Left ventricle myocardium inferior (tissue), 1 donor: ENCODE measurements at regions not wholly inside any gene's neighbourhood (a gene's known extent, or its start where the extent isn't known, plus 50 kb on each side); places are given as distances from the start of the nearest gene placed in this dataset.

Source experiments
- DNase-seq: peaks from one replicate; pipeline ENCODE4 v3.0.0-alpha.2; 2020
- H3K27ac ChIP-seq: fragments of 200-600 bp; replicated peaks from 2 replicates; pipeline ENCODE4 v1.8.0; 2021
- H3K27me3 ChIP-seq: fragments of 200-600 bp; 2 replicates; pipeline ENCODE4 v1.8.0; 2021; ENCODE audit warnings: low read depth
- H3K36me3 ChIP-seq: fragments of 200-600 bp; 2 replicates; pipeline ENCODE4 v1.8.0; 2021
- H3K4me1 ChIP-seq: fragments of 200-600 bp; 2 replicates; pipeline ENCODE4 v1.8.0; 2021
- H3K4me3 ChIP-seq: fragments of 200-600 bp; 2 replicates; pipeline ENCODE4 v1.8.0; 2021; ENCODE audit warnings: mild to moderate bottlenecking, moderate library complexity
- H3K9me3 ChIP-seq: fragments of 200-600 bp; replicated peaks from 2 replicates; pipeline ENCODE4 v1.8.0; 2021
- intact Hi-C: fragments of 100-400 bp; cut with micrococcal nuclease; formaldehyde crosslinking; loops from one replicate; pipeline ENCODE4 v1.11.0; 2022
- TF ChIP-seq, protein P1 (sequence below): fragments of 200-600 bp; IDR thresholded peaks from 2 replicates; pipeline ENCODE4 v1.8.0; 2021; ENCODE audit warnings: antibody characterized with exemption, mild to moderate bottlenecking, borderline replicate concordance
- donor health status: DM: no; HTN: yes; CAD: no; lungs with severe emphysema.

DNA sequence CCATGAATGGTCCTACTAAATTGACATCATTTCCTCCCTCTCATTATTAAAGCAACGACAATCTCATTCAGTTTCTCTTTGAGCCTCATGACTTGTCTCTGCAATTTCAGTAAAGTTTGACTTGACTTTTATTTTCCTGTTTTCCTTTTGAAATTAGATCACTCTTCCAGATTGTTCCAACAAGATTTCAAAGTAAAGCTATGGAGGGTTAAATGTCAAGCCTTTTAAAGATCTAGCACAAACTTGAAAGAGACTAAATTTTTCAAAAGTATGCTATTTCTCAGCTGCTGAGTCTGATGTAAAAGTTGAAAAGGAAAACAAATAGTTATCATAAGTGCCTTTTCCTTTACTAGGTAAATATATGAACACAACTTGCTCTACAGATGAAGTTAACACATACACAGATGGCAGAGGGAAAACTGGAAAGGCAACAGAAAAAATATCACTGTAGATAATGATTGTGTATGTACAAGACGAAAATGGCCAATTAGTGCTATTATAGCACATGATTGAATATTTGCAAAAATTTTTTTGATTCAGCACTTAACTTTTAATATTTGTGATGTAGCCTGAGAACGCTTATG is 200.6 kb downstream of the WDR11 start:
- Histone ChIP-seq H3K27ac (no peak overlapping the region), H3K4me3 (no peak overlapping the region), H3K27me3 (no peaks in the 10 kb centered on the region), H3K9me3 (peaks cover 3% of the 10 kb centered on the region), H3K4me1 (no peaks in the 10 kb centered on the region), H3K36me3 (no peaks in the 10 kb centered on the region)
- intact Hi-C loops = no loop called here
- TF ChIP-seq, protein P1, sequence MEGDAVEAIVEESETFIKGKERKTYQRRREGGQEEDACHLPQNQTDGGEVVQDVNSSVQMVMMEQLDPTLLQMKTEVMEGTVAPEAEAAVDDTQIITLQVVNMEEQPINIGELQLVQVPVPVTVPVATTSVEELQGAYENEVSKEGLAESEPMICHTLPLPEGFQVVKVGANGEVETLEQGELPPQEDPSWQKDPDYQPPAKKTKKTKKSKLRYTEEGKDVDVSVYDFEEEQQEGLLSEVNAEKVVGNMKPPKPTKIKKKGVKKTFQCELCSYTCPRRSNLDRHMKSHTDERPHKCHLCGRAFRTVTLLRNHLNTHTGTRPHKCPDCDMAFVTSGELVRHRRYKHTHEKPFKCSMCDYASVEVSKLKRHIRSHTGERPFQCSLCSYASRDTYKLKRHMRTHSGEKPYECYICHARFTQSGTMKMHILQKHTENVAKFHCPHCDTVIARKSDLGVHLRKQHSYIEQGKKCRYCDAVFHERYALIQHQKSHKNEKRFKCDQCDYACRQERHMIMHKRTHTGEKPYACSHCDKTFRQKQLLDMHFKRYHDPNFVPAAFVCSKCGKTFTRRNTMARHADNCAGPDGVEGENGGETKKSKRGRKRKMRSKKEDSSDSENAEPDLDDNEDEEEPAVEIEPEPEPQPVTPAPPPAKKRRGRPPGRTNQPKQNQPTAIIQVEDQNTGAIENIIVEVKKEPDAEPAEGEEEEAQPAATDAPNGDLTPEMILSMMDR = no peak
- no peak for DNase-seq

DNA sequence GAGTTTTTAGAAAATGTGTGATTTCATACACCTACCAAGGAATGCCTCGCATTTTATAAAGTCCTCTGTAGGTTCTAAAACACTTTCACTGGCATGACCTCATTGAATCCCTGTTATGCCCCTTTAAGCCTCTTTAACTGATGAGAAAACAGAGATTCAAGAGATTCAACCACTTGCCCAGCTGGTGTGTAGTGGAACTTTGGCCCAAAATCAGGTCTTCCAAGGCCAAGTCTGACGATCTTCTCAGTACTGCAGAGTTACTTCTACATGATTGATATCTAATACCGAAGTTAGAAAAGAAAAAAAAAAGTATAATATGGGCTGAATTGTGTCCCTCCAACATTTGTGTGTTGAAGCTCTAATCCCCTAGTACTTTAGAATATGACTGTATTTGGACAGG is 202.0 kb downstream of the WDR11 start:
- H3K27me3 ChIP-seq = no peaks in the 10 kb centered on the region
- TF ChIP-seq, protein P1 = no peak
- H3K27ac ChIP-seq = no peak overlapping the region
- DNase-seq = no peak
- H3K36me3 ChIP-seq = no peaks in the 10 kb centered on the region
- intact Hi-C loops = no loop called here
- no peaks in the 10 kb centered on the region for H3K4me1 ChIP-seq
- H3K4me3 ChIP-seq = no peak overlapping the region
- peaks cover 3% of the 10 kb centered on the region for H3K9me3 ChIP-seq

DNA sequence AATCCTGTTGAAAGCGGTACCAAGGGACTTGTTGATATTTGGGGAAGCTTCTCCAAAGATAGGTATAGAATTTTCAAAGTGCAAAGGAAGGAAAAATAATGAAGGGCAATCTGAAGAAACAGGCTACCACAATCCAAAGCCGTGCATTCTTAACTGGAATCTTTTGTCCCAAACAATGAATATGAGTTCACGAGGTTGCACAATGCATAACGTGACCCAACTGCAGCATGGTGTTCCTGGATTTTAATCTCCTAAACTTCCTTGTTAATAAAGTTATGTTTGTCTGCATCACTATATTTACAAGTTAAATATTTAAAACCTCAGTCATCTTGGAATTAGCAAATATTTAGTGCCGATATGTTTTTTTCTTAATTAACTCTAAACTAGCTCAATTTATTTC is 203.7 kb downstream of the WDR11 start:
- Histone ChIP-seq H3K4me3 (no peak overlapping the region), H3K27me3 (peaks cover 8% of the 10 kb centered on the region), H3K36me3 (no peaks in the 10 kb centered on the region), H3K27ac (no peak overlapping the region), H3K9me3 (peaks cover 3% of the 10 kb centered on the region), H3K4me1 (no peaks in the 10 kb centered on the region)
- DNase-seq = no peak
- intact Hi-C loops = no loop called here
- TF ChIP-seq, protein P1 = no peak

DNA sequence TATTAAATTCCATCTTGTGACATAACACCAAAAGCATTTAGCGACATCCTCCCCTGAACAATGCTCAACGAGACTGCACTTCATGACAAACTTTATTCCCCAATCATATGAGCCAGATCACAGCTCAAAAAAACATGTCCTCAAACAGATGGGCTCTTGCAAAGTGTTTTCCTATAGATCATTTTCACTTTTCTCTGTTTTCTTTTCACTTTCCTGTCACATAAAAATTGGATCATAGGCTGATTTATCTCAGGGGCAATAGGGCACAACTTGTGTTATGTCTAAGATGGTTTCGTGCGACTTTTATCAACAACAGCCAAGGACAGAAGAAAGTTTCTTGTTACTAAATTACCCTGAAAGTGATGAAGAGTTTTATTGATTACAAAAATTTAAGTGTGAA is 206.1 kb downstream of the WDR11 start:
- no peaks in the 10 kb centered on the region for H3K4me1 ChIP-seq
- peaks cover 3% of the 10 kb centered on the region for H3K9me3 ChIP-seq
- no peaks in the 10 kb centered on the region for H3K36me3 ChIP-seq
- no peak overlapping the region for H3K27ac ChIP-seq
- intact Hi-C loops = no loop called here
- TF ChIP-seq, protein P1 = no peak
- DNase-seq = no peak
- peaks cover 16% of the 10 kb centered on the region for H3K27me3 ChIP-seq
- no peak overlapping the region for H3K4me3 ChIP-seq

DNA sequence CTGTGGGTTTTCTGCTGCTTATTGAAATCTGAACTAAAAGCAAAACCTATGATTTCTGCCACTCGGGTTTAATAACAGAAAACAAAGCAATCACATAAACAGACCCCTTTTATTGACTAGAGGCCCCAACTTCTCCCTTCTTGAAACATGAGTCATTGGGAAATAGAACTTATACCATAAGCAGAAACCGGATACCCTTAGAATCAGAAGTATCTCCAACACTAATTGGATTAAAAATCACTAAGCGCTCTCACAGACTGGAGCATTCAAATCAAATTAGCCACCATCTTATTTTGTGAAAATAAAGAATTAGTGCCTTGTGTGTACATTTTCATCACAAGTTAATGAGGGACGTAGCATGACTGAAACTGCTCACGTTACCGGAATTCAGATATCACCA is 206.9 kb downstream of the WDR11 start:
- intact Hi-C loops = no loop called here
- H3K9me3 ChIP-seq = peaks cover 3% of the 10 kb centered on the region
- H3K27ac ChIP-seq = no peak overlapping the region
- H3K27me3 ChIP-seq = peaks cover 16% of the 10 kb centered on the region
- H3K36me3 ChIP-seq = no peaks in the 10 kb centered on the region
- no peak for DNase-seq
- no peak overlapping the region for H3K4me3 ChIP-seq
- H3K4me1 ChIP-seq = no peaks in the 10 kb centered on the region
- TF ChIP-seq, protein P1 = no peak
